HG03175 (cell line): ENCODE measurements at regions not wholly inside any gene's neighbourhood (a gene's known extent, or its start where the extent isn't known, plus 50 kb on each side); places are given as distances from the start of the nearest gene placed in this dataset.

ENCODE experiments used
- ATAC-seq: cut with Tn5 transposase; IDR thresholded peaks from one replicate; pipeline ENCODE4 v1.9.1; 2021; ENCODE audit warnings: mild to moderate bottlenecking, moderate library complexity; ENCODE audit not compliant: unreplicated experiment

DNA sequence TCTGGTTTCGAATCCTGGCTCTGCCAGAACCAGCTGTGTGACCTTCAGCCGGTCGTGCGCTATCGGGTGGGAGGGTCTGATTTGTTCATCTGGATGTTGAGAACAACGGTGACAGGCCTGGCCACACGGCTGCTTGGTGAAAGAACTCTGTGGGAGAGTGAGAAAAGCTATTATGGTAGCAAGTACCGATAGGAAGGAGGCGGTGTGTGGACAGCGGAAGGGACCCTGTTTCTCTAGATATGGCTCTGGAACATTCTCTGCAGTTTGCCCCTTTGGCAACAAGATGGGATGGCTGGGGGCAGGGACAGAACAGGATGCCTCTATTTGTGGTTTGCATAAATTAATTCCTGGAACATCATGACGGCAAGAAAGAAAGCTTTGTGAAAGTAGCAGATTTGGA lies 347.3 kb downstream of the AACS start:
- ATAC-seq, result no peak

DNA sequence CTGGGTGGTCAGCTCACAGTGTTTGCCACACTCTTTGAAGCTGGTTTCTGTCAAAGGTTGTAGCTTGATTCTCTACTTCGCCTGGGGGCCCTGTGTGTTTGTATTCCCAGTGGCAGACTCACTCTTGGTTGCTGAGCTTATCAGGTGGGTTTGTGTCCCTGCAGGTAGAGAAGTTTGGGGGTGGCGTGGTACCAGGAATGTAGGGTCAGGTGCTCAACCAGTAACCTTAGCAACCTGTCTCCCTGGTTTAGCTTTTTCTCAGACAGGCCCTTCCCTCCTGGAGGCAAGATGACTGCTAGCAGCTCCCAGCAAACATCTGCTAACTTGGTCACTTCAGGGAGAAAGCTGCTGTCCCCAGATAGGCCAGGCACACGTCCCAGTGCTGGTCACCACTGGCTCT lies 352.2 kb downstream of the AACS start:
- ATAC-seq, result no peak

DNA sequence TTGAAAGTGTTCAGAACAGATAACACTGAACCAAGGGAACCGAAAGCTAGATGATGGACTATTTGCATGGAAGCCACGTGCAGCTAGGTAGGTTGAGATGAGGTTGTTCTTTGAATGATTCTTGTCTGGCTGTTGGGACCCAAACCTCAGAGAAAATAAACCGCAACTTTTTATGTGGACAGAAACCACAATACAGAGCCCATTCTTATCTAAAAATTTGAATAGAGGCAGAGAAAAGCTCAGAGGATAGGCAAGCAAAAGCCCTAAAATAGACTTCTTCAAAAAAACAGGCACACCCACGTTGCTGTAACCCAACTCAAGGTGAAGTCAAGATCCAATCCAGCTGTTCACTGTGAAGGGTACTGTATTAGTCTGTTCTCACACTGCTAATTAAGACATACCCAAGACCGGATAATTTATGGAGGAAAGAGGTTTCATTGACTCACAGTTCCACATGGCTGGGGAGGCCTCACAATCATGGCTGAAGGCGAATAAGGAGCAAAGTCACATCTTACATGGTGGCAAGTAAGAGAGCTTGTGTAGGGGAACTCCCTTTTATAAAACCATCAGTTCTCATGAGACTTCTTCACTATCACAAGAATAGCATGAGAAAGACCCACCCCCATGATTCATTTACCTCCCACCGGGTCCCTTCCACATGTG lies 353.8 kb downstream of the AACS start:
- ATAC-seq, result peak; percentile 51

DNA sequence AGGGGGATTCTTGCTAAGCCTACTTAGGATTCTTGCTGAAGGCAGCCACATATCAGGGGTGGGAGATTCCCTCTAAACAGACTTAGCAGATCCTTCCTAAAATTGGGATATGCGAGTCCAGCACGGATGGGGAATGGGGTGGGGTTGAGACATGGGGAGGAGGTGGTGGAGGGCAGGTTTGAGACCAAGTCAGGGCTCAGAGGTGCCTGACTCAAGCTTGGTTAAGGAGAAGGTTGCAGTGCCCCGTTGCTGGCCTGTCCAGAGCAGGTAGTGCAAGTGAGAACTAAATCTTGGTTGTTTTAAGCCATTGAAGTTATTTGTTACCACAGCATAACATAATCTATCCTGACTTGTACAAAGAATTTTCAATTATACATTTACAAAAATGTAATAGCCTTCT lies 359.7 kb downstream of the AACS start:
- ATAC-seq, result no peak

DNA sequence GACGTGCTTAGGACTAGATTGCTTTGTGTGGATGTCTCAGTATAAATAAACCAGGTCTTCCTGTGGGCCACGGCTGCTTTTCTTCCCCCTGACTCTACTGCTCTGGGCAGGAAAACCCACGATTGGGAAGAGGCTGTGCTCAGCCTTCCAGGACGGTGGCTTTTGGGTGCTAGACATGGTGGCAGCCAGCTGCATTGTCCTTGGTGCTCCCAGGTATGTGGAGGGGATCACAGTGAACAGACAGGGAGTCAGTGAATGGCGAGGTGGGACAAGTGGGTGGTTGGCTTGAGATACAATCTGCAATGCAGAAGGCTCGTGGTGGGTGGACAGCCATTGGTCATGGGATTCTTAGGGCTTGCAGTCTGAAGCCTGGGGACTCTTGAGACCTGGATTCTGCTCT lies 366.3 kb downstream of the AACS start:
- ATAC-seq, result no peak

DNA sequence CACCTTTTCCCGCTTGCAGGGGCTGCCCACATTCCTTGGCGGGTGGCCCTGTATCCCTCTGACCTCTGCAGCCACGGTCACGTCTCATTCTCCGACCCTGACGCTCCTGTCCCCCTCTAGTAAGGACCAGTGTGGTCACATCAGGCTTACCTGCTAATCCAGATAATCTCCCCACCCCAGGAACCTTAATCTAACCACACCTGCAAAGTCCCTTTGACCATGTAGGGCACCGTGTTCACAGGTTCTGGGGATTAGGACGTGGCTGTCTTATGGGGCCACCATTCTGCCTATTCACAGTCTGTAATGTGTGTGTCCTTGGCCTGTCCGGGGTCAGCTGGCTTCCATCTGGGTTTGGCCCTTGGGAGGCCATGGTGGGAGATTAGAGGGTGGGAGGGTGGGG lies 368.9 kb downstream of the AACS start:
- ATAC-seq, result no peak

DNA sequence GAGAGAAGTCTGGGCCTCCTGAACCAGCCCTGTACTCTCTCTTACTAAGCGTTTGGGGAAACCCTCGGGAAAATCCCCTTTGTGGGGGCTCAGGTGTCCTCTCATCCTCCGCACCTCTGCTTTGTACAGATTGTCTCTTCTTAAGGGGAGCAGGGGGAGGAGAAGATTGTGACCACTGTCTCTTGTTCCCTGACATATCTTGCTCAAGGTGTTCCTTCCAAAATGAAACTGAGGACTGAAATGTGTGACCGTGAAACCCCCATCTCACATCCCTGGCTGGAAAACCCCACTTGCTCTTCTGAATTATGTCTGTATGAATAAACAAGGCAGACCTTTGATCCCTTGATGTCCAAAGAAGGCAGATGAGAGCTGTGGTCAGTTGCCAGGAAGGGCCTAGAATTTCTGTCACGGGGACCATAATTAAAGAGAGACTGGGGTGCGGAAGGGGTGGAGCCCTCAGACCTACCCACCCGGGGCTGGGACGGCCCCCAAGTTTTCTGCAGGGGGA lies 369.8 kb downstream of the AACS start:
- ATAC-seq, result peak; percentile 56

DNA sequence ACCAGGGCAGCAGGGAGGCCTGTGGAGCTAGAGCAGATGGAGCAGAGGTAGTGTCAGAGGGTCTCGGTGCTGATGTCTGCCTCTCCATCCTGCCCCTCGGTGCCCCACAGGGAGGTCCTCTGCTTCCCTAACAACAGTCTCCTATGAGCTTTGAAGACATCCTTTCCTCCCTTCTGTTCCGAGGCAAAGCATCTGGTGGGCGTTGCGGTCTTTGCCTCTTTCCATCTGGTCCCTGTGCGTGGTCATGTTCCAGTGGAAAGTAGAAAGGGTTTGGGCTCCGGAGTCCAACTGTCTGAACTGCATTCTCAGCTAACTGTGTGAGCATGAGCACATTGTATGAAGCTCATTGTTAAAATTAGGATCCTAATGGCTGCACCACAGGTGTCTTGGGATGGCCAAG lies 370.6 kb downstream of the AACS start:
- ATAC-seq, result no peak

DNA sequence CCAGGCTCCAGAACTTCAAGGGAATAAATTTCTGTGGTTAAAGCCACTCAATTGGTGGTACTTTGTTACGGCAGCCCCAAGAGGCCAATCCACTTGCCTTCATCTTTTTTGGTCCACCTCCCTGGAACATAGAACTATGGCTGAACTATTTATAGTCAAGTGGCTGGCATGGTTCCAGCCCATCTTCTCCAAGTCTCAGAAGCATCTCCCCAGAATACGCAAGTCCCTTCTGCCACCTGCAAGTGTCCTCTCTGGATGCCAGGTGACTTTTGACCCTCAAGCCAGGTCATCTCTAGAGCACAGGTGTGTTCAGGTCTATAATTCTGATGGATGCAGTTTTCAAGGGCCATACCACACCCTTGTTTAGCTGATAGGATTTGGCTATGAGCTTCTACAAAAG lies 371.5 kb downstream of the AACS start:
- no peak for ATAC-seq

DNA sequence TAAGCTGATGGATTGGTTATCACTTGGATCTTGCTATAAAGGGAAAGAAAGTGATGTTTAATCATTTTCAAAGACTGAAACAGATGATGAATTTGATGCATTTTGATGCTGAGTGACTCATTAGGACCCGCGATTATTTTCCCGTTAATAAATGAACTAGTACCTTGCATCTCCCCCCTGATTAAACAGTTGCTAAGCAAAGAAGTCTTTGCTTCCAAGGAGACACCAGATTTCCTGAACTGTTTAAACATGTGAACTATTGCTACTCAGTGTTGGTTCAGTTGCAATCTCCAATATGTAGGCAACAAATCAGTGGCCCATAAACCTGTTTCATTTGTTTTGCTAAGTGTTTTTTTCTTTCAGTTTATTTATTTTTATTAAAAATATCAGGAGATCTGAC lies 375.2 kb downstream of the AACS start:
- ATAC-seq, result no peak

DNA sequence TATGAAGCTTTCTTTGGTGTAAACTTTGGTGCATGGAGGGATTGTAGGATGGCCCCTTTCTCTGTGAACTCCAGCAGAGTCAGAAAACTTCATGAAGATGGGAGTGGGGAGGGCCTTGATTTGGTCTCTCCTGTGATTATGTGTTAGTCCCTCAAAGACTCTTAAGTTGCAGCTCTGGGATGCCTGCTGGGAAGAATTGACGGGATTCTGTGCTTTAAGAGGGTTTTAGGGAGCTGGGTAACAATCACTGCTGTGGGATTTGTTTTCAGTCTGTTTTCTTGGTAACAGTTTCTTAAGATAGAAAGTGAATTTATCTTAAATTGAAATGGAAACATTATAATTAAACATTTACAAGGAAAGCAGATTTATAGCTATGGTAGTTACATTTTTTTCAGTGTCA lies 378.1 kb downstream of the AACS start:
- ATAC-seq, result no peak

DNA sequence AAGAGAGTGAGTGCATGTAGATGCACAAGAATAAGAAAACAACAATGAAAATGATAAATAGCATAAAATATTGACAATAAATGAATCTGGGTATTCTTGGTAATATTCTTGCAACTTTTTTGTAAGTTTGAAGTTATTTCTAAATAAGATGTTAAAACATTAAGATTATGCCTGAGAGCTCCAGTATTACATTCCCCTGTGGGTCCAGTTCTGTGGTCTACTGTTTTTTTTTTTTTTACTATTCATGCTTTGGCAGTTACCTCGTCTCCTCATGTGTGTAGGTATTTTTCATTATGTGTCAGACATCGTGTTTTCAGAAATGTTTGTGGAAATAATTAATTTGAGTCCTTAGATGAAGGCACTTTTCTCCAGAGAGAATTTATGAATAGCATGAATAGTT lies 386.2 kb downstream of the AACS start:
- no peak for ATAC-seq

DNA sequence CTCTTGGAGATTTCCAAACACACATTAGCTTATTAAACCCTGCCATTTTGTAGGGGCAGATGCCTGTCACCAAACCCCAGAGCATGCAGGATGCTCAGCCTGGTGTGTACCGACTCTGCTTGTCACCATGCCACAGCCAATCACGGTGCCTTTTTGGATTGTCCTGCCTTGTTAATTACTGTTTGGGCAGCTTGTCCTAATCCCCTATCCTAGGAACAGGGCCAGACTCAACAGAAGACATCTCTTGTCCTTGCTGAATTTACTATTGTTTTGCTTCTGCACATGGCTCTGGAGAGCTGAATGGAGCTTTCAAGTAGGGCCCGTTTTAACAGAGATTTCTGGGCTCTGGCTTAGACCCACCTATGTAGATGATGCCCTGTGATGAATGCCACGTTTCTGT lies 388.5 kb downstream of the AACS start:
- ATAC-seq, result no peak

DNA sequence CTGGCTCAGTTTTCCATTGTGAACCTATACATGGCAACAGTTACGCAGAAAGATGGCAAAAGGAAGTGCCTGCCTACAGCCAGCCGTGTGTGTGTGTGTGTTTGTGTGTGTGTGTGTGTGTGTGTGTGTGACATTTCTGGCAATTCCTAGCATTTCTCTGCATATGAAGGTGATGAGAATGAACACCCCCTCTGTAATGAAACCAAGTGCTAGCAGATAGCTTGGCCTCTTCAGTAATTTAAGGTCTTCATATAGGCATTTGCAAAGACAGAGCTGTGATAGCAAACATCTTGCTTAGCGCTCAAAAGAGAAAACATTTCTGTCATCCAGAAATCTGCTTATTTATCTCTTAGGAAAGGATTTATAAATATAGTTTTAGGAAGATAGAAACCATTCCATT lies 389.1 kb downstream of the AACS start:
- ATAC-seq, result no peak

DNA sequence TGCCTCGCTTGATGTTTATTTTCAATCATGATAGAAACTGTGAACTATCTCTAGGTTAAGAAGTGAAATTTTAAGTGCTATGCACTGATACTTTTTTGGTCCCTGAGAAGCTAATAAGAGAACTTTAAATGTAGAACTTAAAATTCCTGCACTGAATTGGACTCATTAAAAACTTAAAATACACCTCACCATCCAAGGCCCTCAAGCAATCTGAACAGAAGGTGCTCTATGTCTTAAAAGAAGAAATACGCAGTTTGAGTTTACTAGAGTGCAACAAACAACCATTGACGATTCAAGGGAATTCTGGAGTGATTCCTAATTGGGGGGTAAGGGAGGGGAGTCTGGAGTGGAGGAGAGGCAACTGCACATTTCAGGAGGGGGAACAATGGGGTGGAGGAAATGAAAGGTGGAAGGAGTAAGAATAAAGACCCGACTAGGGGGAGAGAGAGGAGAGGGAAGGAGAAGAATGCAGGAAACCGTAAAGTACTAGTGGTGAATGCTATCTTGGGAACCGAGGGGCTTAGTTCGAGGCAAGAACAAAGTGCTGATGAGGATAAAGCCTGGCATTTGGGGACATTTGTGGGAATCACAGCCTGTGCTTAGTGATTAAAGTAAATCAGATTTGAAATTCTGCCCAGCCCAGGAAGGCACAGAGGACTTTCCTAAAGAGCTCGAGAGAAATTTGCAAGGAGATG lies 389.7 kb downstream of the AACS start:
- no peak for ATAC-seq

DNA sequence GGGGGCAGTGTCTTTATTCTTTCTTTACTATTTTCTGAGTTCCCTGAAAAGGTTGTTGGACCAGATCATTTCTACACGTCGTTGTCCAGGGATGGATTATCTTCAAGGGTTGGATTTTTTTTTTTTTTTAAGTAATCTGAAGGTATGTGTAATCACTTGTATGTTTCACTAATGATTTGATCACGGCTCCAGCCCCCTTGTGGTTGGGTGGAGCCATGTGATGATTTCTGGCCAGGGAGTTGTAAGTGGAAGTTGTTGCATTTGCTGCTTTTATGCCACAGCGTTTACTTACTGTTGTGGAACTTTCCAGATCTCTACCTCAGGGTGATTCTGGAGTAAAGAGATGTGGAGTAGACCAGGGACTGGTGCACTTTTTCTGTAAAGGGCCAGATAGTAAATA lies 390.3 kb downstream of the AACS start:
- ATAC-seq, result no peak

DNA sequence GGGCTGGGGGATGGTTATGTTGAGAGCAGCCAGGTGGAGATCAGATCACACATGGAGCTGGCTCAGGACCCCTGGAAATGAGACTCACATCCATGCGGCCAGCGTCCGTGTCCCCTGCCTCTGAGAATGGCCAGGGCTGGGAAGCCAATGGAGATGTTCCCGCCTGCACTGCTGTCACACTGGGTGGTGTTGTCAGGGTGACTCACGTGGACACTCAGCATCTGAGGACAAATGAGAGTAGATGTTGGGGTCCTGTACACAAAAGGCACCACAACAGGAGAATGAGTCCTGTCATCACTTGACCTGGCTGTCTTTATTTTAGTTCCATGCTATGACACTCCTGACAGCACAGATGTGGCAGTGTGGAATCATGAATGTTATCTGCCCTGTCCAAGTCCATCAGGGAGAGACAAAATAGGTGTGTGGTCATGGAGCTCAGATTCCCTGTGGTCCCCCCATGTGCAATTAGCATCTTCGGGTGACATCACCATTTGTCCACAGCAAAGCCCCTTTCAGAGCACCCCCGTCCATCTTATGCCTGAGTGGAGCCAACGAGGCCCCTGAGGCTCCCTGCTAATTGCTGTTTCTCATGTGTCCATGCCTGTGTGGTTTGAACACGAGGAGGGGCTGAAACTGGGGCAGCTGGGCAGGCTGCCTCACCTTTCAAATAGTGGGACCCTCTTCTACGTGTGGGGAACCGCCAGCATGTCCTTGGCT lies 393.5 kb downstream of the AACS start:
- no peak for ATAC-seq

DNA sequence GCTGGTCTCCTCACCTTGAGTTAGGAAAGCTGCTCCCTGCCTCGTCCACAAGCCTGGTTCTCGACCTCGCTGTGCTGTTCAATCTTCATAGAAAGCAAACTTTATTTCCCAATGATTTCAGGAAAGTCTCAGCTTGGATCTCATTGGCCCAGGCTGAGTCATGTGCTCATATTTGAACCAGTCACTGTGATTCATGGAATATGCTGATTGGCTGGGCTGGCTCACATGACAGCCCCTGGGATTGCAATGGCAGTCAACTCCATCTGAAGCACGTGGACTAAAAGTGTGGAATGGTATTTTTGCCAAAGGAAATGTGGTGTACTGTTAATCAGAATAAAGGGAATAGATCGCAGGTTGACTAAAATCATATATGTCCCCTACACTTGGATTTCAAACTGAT lies 396.6 kb downstream of the AACS start:
- ATAC-seq, result no peak

DNA sequence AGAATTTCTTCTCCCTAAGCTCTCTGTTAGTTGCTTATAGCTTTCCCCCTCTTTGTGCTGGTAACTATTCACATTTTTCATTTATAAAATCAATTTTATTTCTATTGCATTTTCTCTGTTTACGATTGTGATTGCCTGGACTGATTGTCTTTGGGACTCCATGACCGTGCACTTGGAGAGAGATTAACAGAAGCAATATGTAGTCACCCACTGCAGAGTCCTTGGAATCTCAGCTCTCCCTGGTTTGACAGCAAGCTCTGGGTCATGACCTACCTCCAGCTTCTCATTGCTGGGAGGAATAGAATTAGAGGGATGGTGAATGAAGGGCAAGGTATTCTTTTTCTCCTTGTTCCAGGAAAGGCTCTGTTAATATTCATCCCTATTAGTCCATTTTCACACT lies 398.2 kb downstream of the AACS start:
- ATAC-seq, result no peak

DNA sequence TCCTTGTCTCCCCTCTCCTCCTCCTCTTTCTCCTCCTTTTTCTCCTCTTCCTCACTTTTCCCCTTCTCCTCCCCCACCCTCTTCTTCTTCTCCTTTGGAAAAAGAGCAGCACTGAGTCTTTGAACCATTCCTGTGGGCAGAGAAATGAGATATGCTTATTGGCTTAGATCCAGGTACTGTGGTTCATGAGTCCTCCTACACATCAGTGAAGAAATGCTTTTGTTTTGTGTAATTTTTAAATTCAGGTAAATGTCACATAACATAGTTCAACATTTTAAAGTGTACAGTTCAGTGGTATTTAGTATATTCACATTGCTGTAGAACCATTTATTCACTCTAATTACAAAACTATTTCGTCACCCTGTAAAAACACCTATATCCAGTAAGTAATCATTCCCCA lies 402.1 kb downstream of the AACS start:
- ATAC-seq, result no peak

DNA sequence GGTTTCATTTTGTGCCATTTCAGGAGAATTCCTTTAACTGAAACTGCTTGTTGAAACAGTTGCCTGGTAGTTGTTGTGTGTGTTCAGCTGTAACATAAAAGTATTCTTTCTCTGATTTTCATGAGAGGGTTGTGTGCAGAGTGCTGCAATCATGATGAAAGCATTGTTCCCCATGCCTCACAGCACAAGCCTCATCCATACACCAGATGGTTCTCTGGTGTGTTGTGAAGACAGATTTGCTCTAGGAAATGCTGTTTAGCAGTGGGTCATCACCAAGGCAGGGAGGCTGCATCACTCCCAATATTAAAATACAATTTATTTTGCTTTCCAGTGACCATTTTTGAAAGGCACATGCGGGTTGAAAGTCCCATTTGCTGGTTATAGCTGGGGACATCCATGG lies 404.4 kb downstream of the AACS start:
- no peak for ATAC-seq
